ENCODE measurements at regions not wholly inside any gene's neighbourhood (a gene's known extent, or its start where the extent isn't known, plus 50 kb on each side); places are given as distances from the start of the nearest gene placed in this dataset.
"Not testable (repeated sequence)": the region's sequence is repeated elsewhere in the genome, so short reads cannot be mapped to it uniquely, and the experiment has no call there.

- FAIRE-seq, result no peak
Observed at GRCh38 chr4:13903061-13903460, 275.5 kb upstream of the BOD1L1 start.

DNA sequence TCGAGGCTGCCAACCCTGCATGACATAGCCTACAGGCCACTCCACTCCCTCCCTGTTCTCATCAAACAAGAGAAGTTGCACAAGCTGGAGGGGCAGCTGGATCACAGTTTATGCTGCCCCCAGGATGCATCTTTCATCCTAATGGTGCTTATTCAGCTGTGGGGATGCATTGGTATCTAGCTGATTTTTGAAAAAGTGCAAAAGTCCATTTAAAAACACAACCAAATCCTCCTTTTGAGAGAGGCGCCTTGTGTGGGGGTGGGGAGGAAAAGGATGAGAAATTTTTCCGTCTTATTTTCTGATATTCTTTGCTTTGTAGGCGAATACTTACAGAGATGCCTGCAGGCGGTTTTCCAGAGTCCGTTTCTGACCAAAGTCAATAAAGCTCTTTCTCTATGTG is 276.4 kb upstream of the BOD1L1 start:
- no peak for FAIRE-seq

- FAIRE-seq, result no peak
Observed at GRCh38 chr4:13905543-13905942, 278.0 kb upstream of the BOD1L1 start.

DNA sequence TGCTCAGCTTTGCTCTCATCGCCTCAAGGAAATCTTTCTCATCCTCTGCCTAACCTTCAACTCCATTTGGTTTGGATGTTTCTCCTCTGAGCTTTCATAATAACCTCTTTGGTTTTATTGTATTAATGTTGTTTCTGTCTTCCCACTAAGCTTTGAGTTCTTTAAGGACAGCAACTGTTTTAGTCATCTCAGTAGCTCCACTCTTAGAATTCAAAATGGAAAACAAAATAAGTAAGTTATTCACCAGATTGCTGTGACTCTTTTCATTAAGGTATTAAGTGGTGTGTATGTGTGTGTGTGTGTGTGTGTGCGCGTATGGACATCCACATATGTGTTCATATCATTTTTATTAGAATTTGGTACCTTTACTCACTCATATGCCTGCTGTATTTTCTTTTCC is 279.2 kb upstream of the BOD1L1 start:
- no peak for FAIRE-seq

DNA sequence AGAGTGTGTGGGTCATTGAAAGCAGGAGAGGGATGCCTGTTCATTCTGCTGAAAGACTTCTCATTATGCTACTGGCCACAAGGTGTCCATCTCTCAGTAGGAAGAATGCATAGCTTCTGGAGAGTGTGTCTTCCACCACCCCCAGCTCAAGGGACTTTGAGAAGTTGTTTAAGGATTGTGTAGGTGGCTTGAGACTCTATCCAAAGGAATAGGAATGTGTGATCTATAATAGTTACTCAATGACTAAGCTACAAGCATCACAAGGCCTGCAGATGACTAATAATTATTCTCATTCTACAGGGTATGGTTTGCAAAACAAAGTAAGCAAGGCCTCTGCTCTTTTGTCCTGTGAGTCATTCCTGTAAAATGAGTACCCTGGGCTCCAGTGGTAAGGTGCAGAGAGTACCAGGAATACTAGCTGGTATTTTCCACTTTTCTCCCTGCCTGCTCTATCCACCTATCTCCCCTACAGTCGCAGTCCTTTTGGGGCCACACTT is 279.8 kb upstream of the BOD1L1 start:
- FAIRE-seq, result no peak

GRCh38 chr4:13908455-13908854 is 280.9 kb upstream of the BOD1L1 start:
- no peak for FAIRE-seq

DNA sequence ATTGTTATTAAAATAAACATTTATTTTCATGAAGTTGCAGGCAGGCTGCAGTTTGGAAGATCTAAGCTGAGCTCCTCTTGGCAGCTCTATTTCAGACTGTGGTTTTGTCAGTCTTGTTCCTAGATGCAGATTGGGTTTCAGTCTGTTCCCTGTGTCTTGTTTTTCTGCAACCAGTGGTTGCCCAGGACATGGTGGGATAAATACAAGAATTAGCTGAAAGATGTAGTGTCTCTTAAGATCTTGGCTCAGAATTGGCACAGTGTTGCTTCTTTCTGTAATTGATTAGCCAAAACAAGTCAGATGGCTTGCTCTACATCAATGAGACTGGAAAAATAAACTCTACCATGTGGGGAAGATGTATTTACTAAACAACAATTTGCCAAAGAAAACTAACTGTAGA is 283.0 kb upstream of the BOD1L1 start:
- no peak for FAIRE-seq

- FAIRE-seq, result no peak
Observed at GRCh38 chr4:13911256-13911655, 283.7 kb upstream of the BOD1L1 start.

DNA sequence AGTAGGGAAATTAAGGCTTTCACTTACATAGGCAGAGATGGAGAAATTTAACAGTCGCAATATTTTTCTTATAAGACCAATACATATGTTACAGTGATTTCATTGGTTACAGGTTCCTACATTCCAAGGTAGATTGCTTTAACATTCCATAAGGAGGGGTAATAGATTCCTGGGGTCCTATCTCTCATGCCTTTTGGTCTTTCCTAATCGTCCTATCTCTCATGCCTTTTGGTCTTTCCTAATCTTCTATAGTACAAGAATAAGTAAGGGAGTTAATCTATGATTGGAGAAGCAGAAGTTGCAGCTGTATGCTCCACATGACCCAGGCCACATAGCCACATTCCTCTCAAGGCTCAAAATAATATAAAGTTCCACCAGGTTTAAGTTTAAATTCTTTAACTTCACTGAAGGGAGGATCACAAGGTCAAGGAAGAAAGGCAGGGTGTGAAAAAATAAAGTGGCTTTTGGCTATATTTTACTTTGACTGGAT is 285.0 kb upstream of the BOD1L1 start:
- no peak for FAIRE-seq

DNA sequence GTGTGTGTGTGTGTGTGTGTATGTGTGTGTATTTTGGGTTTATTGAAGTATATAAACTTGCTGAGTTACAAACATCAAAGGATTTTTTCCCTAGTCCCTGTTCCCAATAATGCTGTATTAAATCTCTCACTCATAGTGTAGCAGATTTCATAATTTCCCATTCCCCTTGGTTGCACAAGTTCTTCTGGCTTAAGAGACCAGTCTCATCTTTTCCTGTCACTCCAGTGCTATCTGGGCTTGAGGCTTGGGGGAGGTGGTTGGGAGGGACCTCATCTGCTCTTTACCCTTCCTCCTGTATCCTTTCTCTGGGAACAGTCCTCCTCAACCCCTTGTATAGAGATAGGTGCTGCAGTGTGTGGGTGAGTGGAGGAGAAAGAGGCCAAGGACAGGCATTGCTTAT is 285.4 kb upstream of the BOD1L1 start:
- no peak for FAIRE-seq

GRCh38 chr4:13917015-13917414 is 289.5 kb upstream of the BOD1L1 start:
- no peak for FAIRE-seq

- no peak for FAIRE-seq
Observed at GRCh38 chr4:13918110-13918509, 290.6 kb upstream of the BOD1L1 start.

DNA sequence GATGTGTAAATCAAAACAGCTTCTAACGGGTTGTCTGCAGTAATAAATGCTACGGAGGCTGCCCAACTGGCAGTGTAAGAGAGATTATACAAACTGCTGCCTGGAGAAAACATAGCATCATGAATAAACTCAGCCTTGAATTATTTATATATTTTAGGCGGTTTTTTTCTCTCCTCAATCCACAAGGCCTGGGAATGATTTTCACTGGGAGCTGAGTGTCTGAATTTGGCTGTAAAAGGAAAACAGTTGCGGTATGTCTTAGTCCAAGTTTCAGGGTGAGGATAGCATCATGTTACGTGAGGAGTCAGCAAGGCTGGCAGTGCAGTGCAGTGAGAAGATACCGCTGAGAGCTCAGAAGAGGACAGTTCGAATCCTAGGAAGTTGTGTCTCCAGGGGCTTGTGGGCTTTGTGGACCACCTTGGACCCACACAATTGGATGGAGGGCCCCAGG is 291.5 kb upstream of the BOD1L1 start:
- FAIRE-seq, result no peak

GRCh38 chr4:13920111-13920875 is 292.8 kb upstream of the BOD1L1 start:
- no peak for FAIRE-seq

GRCh38 chr4:13920901-13921300 is 293.4 kb upstream of the BOD1L1 start:
- FAIRE-seq, result no peak

GRCh38 chr4:13921805-13922204 is 294.3 kb upstream of the BOD1L1 start:
- FAIRE-seq, result no peak

GRCh38 chr4:13922459-13922858 is 294.9 kb upstream of the BOD1L1 start:
- FAIRE-seq, result no peak

- no peak for FAIRE-seq
Observed at GRCh38 chr4:13922873-13923645, 295.5 kb upstream of the BOD1L1 start.

DNA sequence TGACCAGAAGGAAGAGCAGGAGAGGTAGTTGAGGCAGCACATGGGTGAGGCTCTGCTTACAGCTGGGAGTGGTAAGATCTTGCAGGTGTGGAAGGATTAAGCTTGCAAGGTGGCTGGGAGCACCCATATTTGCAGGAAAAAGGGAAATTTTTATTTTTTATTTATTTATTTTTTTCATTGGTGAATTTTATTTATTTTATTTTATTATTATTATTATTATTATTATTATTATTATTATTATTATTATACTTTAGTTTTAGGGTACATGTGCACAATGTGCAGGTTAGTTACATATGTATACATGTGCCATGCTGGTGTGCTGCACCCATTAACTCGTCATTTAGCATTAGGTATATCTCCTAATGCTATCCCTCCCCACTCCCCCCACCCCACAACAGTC is 297.4 kb upstream of the BOD1L1 start:
- not testable (repeated sequence) for FAIRE-seq

DNA sequence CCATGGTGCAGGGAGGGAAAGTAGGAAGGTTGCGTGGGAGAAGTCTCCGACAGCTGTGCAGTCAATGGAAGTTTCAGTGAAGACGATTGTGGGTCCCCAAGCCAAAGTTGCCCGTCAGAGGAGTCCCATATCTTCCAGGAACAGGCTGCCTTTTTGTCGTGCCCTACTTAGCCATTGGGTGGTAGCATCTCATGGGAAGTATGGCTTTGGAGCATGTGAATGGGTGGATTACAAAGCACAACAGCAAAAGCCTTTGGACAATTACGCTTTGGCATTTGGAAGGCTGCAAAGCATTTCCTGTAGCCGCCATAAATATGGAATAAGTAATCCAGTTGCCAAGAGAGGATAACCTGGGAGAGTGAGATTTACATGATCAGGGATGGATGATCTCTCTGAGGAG is 300.7 kb upstream of the BOD1L1 start:
- no peak for FAIRE-seq

GRCh38 chr4:13930155-13930554 is 302.6 kb upstream of the BOD1L1 start:
- FAIRE-seq, result no peak

GRCh38 chr4:13933191-13933590 is 305.7 kb upstream of the BOD1L1 start:
- no peak for FAIRE-seq

GRCh38 chr4:13938299-13938698 is 310.8 kb upstream of the BOD1L1 start:
- no peak for FAIRE-seq

- no peak for FAIRE-seq
Observed at GRCh38 chr4:13940921-13941320, 313.4 kb upstream of the BOD1L1 start.

Measured in endometrium (tissue), 2 donors.